ENCODE measurements at regions not wholly inside any gene's neighbourhood (a gene's known extent, or its start where the extent isn't known, plus 50 kb on each side); places are given as distances from the start of the nearest gene placed in this dataset.

GRCh38 chr2:39855856-39856255 lies 76.8 kb upstream of the THUMPD2 start:
- H3K36me3 ChIP-seq (ENCODE audit: control insufficient read depth, insufficient read depth, low read length): no peaks in the 10 kb centered on the region
- intact Hi-C loops (cut with micrococcal nuclease) (no loop called here), in situ Hi-C loops (cut with MboI; ENCODE audit: low sequenced_read_pairs) (no loop called here), dilution Hi-C loops (cut with HindIII; ENCODE audit: low sequenced_read_pairs, unreplicated experiment) (no loop called here)
- no peak overlapping the region for H3K56ac ChIP-seq (ENCODE audit: extremely low read depth, insufficient read depth, low read length)
- H4K8ac ChIP-seq (ENCODE audit: low read depth in 2 of 2, low read length in 2 of 2): no peak overlapping the region
- H3K23ac ChIP-seq (ENCODE audit: low read depth, low read length): no peak overlapping the region
- no peaks in the 10 kb centered on the region for H4K20me1 ChIP-seq (ENCODE audit: insufficient read depth, low read length)
- H3K27ac ChIP-seq (ENCODE audit: insufficient read depth, low read length): no peak overlapping the region
- no peak overlapping the region for H3K4ac ChIP-seq (ENCODE audit: low read depth, low read length)
- no peak overlapping the region for H2BK120ac ChIP-seq (ENCODE audit: low read depth, low read length)
- DNase-seq (no peak), ATAC-seq (ENCODE audit: low read depth) (no peak)
- no peak overlapping the region for H4K91ac ChIP-seq (ENCODE audit: insufficient read depth, low read depth, low read length)
- CTCF ChIA-PET: interaction anchor here (0.6 to 1.3 kb wide), 3 partner anchors 9 to 592 kb away, joined by 3 to 5 read pairs (median 4); no protein-coding TSS in a partner anchor
- H3K4me2 ChIP-seq (ENCODE audit: low read depth, low read length): no peak overlapping the region
- H2BK5ac ChIP-seq (ENCODE audit: low read depth, low read length, poor library complexity, severe bottlenecking): no peak overlapping the region
- no peaks in the 10 kb centered on the region for H3K79me1 ChIP-seq (ENCODE audit: low read depth in 1 of 2, low read length in 2 of 2)
- POLR2A ChIA-PET (ENCODE audit: unreplicated experiment): no interaction called here
- no peaks in the 10 kb centered on the region for H3K9me1 ChIP-seq (ENCODE audit: insufficient read depth, low read length)
- H2AFZ ChIP-seq (replicated peaks; ENCODE audit: low read length, poor library complexity): no peak overlapping the region
- no CpG with 5 or more reads among the region's 3 CpGs for WGBS, 2 experiments (ENCODE audit: extremely low coverage in 2 of 2, insufficient read length in 1 of 2)
- H3K18ac ChIP-seq (ENCODE audit: low read depth, low read length): no peak overlapping the region
- no peak overlapping the region for H4K5ac ChIP-seq (ENCODE audit: low read depth, low read length)
- no peaks in the 10 kb centered on the region for H3K9me3 ChIP-seq (ENCODE audit: control insufficient read depth, insufficient read depth, low read length)
- no peak overlapping the region for H3K4me3 ChIP-seq (ENCODE audit: insufficient read depth, low read depth, low read length)
- peaks cover 3% of the 10 kb centered on the region; the same call in 1 of the 2 replicates for H3K4me1 ChIP-seq (ENCODE audit: control insufficient read depth, insufficient read depth, low read length)
- BruUV-seq (replicated peaks): no TSS peak
- no peak overlapping the region for H3K9ac ChIP-seq (ENCODE audit: low read depth, low read length)
- no peak overlapping the region for H2AK9ac ChIP-seq (replicated peaks; ENCODE audit: low read depth, low read length, poor library complexity)
- H2BK20ac ChIP-seq (ENCODE audit: low read depth, low read length): no peak overlapping the region
- no peak overlapping the region for H2BK15ac ChIP-seq (ENCODE audit: low read depth, low read length)
- no peak for TF ChIP-seq RCOR1 (IDR thresholded peaks at IDR 0.05; ENCODE audit: insufficient replicate concordance, low read length)
- no peak for TF ChIP-seq NFE2L2 (IDR thresholded peaks at IDR 0.05; ENCODE audit: low read depth, low read length)
- no peak for TF ChIP-seq POLR2A (IDR thresholded peaks at IDR 0.05; ENCODE audit: low read depth, low read length)
- no peak for TF ChIP-seq SMC3 (IDR thresholded peaks at IDR 0.05; ENCODE audit: low read depth, low read length)
- no peak for TF ChIP-seq RFX5 (IDR thresholded peaks at IDR 0.05; ENCODE audit: low read depth, low read length)
- no peak for TF ChIP-seq MAZ (IDR thresholded peaks at IDR 0.05; ENCODE audit: borderline replicate concordance, low read depth, low read length)
- TF ChIP-seq USF2 (IDR thresholded peaks at IDR 0.05; ENCODE audit: low read depth, low read length): no peak
- no peak for TF ChIP-seq MAFK (IDR thresholded peaks at IDR 0.05; ENCODE audit: low read depth, low read length)
- no peak for TF ChIP-seq MXI1 (IDR thresholded peaks at IDR 0.05; ENCODE audit: borderline replicate concordance, low read depth, low read length)
- TF ChIP-seq CTCF (conservative IDR thresholded peaks at IDR 0.05; ENCODE audit: low read depth, low read length): no peak
- TF ChIP-seq CEBPB (IDR thresholded peaks at IDR 0.05; ENCODE audit: low read depth, low read length): no peak
- TF ChIP-seq RAD21 (IDR thresholded peaks at IDR 0.05; ENCODE audit: low read length): no peak
- TF ChIP-seq FOS (IDR thresholded peaks at IDR 0.05; ENCODE audit: low read depth, low read length): no peak
- TF ChIP-seq ELK1 (IDR thresholded peaks at IDR 0.05; ENCODE audit: borderline replicate concordance, low read depth, low read length): no peak
- no peak for TF ChIP-seq BHLHE40 (IDR thresholded peaks at IDR 0.05; ENCODE audit: low read depth, low read length)
- H2AK5ac ChIP-seq (ENCODE audit: low read depth, low read length): no peak overlapping the region
- H3K14ac ChIP-seq (replicated peaks; ENCODE audit: low read depth, low read length): no peak overlapping the region
- peaks cover 2% of the 10 kb centered on the region; the same call in 1 of the 2 replicates for H3K27me3 ChIP-seq (ENCODE audit: control insufficient read depth, insufficient read depth, low read length)
